ENCODE measurements at regions not wholly inside any gene's neighbourhood (a gene's known extent, or its start where the extent isn't known, plus 50 kb on each side); places are given as distances from the start of the nearest gene placed in this dataset.
A peak's percentile ranks its signal among the peaks of the same experiment; 100 is the strongest.

DNA sequence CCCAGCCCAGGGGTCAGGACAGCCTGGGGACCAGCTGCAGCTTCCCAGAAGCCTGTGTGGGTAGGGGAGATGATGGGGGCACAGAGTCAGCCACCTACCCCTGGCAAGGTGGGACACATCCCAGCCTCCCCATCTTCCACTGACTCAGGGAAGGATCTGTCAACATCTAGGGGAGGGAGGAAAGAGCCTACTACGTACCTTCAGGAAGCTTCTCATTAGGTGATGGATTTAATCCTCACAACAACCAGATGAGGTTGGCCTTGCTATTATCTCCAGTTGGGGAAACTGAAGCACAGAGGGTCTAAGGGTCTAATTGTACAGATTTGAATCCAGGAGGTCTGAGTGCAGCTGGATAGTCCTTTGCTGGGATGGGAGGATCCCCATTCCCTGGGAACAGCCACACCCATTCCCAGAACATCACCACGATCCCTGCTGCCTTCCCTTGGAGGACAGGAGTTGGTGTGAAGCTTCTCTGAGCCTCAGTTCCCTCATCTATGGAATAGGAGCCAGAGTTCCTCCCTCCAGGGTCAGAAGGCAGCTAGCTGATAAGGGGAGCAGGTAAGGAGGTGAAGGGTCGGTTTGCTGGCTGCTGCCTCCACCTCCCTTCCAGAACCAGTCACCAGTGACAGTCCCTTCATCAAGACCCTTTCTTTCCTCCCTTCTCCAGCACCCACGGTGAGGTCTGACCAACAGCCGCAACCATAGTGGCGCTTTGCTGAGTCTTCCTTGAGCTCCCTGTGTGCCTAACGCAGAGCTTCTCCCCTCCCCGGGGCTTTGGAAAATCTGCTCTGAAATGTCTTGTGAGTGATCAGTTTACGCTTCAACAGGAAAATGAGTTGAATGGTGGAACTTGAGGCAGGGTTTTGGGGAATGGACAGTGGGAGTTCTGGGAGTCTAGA, 56.8 kb downstream of the CEBPB start:
- TF ChIP-seq CTCF (conservative IDR thresholded peaks at IDR 0.05; ENCODE audit: low read depth, low read length) = no peak
- no peak for DNase-seq (ENCODE audit: low read depth)
- H3K4me3 ChIP-seq (ENCODE audit: low read depth, low read length) = no peak overlapping the region

DNA sequence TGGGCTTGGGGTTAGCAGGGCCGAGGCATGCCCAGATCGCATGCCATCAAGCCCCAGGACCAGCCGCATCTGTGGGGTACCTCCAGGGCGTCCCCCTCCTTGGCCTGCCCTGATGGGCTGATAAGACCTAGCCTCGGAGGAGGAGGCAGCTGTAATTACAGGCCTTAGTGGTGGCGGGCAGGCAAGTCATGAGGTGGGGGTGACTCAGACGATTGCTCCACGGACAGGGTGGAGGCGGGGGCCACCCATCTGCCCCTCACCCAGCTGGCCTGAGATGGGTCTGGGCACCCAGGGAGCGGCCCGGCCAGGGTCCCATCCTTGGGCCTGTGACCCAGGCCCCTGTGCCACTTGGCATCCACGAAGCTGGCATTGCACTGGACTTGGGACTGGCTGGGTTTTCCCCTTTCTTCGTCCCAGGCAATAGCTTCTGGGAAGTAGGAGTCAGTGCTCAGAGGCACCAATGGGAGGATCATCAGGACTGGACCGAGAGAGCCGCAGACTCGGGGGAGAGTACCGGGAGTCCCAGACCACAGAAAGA, 57.5 kb downstream of the CEBPB start:
- no peak overlapping the region for H3K4me3 ChIP-seq (ENCODE audit: low read depth, low read length)
- peak; percentile 35 for DNase-seq (ENCODE audit: low read depth)
- no peak for TF ChIP-seq CTCF (conservative IDR thresholded peaks at IDR 0.05; ENCODE audit: low read depth, low read length)

DNA sequence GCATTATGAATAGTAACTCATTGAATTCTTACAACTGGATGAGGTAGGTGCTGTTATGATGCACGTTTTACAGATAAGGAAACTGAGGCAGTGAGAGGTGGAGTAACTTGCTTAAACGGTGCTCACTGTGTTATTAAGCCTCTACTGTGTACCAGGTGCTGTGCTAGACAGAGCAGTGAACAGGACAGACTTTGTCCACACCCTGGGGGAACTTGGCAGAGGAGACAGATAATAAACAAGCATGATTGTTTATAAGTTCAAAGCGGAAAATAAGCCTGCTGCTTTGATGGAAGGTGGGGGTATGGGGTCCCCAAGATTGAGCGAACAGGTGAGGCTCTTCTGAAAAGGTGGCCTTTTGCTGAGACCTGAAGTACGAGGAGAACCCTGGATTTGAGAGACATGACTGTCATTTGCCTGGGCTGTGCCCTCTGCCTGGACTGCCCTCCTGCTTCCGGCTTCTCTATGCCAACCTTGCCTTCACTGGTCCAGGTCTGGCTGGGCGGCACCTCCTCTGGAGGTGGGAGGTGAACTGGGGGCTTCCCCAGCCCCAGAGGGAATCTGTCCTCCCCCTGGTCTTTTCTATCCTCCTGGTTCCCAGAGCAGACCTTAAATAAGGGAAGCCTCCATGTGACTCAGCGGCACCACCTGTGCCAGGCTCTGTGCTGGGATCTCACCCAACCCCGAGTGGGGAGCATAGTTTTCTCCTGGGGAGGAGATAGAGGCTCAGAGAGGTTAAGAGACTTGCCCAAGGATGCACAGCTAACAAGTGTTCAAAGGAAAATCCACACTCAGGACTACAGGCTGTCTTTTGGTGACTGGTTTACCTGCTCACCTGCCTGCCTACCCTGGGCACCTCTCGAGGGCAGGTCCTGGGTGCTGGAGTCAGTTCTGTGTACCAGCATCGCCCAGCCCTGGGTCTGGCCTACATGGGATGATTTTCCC, 59.1 kb downstream of the CEBPB start:
- H3K4me3 ChIP-seq (ENCODE audit: low read depth, low read length) = no peak overlapping the region
- no peak for TF ChIP-seq CTCF (conservative IDR thresholded peaks at IDR 0.05; ENCODE audit: low read depth, low read length)
- DNase-seq (ENCODE audit: low read depth) = no peak

DNA sequence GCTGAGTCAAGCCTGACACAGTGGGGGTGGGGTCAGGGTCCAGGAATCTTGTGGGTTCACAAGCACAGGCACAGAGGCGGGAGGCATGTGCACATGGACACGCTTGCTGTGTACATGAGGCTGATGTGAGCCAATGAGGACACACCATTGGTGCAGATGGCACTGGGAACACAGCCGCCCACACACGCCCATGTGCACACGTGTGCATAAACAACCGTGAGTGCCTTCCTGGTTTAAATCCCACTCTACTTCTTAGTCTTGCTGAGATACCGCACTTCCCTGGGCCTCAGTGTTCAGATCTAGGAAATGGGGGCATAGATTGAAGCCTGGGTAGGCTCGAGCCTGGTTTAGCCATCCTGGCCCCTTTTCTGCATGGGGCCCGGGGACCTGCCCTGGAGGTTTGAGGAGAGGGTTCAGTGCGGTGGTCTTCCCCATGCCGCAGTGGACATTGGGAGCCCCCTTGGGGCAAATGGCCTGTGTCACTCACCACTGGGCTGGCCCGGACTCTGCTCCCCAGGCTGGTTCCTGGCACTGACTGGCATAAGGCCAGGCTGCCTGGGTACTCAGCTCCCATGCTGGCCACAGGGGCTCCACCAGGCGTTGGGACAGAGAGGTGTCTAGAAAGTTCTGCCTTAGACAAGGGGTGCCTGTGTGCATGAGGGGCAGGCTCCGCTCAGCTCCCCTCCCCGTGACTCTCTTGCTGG, 60.2 kb downstream of the CEBPB start:
- no peak overlapping the region for H3K4me3 ChIP-seq (ENCODE audit: low read depth, low read length)
- no peak for DNase-seq (ENCODE audit: low read depth)
- no peak for TF ChIP-seq CTCF (conservative IDR thresholded peaks at IDR 0.05; ENCODE audit: low read depth, low read length)

GRCh38 chr20:50251383-50251748, 60.7 kb downstream of the CEBPB start:
- no peak overlapping the region for H3K4me3 ChIP-seq (ENCODE audit: low read depth, low read length)
- TF ChIP-seq CTCF (conservative IDR thresholded peaks at IDR 0.05; ENCODE audit: low read depth, low read length) = no peak
- DNase-seq (ENCODE audit: low read depth) = no peak

GRCh38 chr20:50251992-50252511, 61.4 kb downstream of the CEBPB start:
- DNase-seq (ENCODE audit: low read depth) = no peak
- TF ChIP-seq CTCF (conservative IDR thresholded peaks at IDR 0.05; ENCODE audit: low read depth, low read length) = no peak
- H3K4me3 ChIP-seq (ENCODE audit: low read depth, low read length) = no peak overlapping the region

All from choroid plexus epithelial cell (primary cell).